ENCODE measurements at regions not wholly inside any gene's neighbourhood (a gene's known extent, or its start where the extent isn't known, plus 50 kb on each side); places are given as distances from the start of the nearest gene placed in this dataset.
"Not testable (repeated sequence)": the region's sequence is repeated elsewhere in the genome, so short reads cannot be mapped to it uniquely, and the experiment has no call there.

GRCh38 chr13:110981379-110981778 is 66.5 kb upstream of the ANKRD10 start:
- no peak for TF ChIP-seq CTCF (IDR thresholded peaks at IDR 0.05; ENCODE audit: low read depth, low read length)
- H3K4me3 ChIP-seq (replicated peaks in 1 of 2; ENCODE audit: low read depth in 2 of 2, low read length in 2 of 2) = no peak overlapping the region
- DNase-seq (ENCODE audit: low read depth in 2 of 2) = no peak

GRCh38 chr13:110980921-110981320 is 66.1 kb upstream of the ANKRD10 start:
- no peak for TF ChIP-seq CTCF (IDR thresholded peaks at IDR 0.05; ENCODE audit: low read depth, low read length)
- H3K4me3 ChIP-seq (replicated peaks in 1 of 2; ENCODE audit: low read depth in 2 of 2, low read length in 2 of 2) = no peak overlapping the region
- DNase-seq (ENCODE audit: low read depth in 2 of 2) = no peak

- not testable (repeated sequence) for H3K4me3 ChIP-seq (replicated peaks in 1 of 2; ENCODE audit: low read depth in 2 of 2, low read length in 2 of 2); DNase-seq (ENCODE audit: low read depth in 2 of 2)
Measured at GRCh38 chr13:110979149-110979548, 64.3 kb upstream of the ANKRD10 start.

GRCh38 chr13:110978390-110978789 is 63.5 kb upstream of the ANKRD10 start:
- no peak overlapping the region for H3K4me3 ChIP-seq (replicated peaks in 1 of 2; ENCODE audit: low read depth in 2 of 2, low read length in 2 of 2)
- peak in 1 of 2 donors; percentile 24 for DNase-seq (ENCODE audit: low read depth in 2 of 2)
- TF ChIP-seq CTCF (IDR thresholded peaks at IDR 0.05; ENCODE audit: low read depth, low read length) = no peak

GRCh38 chr13:110976785-110977184 is 61.9 kb upstream of the ANKRD10 start:
- TF ChIP-seq CTCF (IDR thresholded peaks at IDR 0.05; ENCODE audit: low read depth, low read length) = no peak
- DNase-seq (ENCODE audit: low read depth in 2 of 2) = no peak
- H3K4me3 ChIP-seq (replicated peaks in 1 of 2; ENCODE audit: low read depth in 2 of 2, low read length in 2 of 2) = no peak overlapping the region

- H3K4me3 ChIP-seq (replicated peaks in 1 of 2; ENCODE audit: low read depth in 2 of 2, low read length in 2 of 2) = no peak overlapping the region
- peak in 1 of 2 donors; percentile 36 for DNase-seq (ENCODE audit: low read depth in 2 of 2)
- no peak for TF ChIP-seq CTCF (IDR thresholded peaks at IDR 0.05; ENCODE audit: low read depth, low read length)
Measured at GRCh38 chr13:110973007-110973700, 58.3 kb upstream of the ANKRD10 start.

GRCh38 chr13:110971486-110971885 is 56.6 kb upstream of the ANKRD10 start:
- H3K4me3 ChIP-seq (replicated peaks in 1 of 2; ENCODE audit: low read depth in 2 of 2, low read length in 2 of 2) = no peak overlapping the region
- TF ChIP-seq CTCF (IDR thresholded peaks at IDR 0.05; ENCODE audit: low read depth, low read length) = no peak
- DNase-seq (ENCODE audit: low read depth in 2 of 2) = no peak

- H3K4me3 ChIP-seq (replicated peaks in 1 of 2; ENCODE audit: low read depth in 2 of 2, low read length in 2 of 2); DNase-seq (ENCODE audit: low read depth in 2 of 2): not testable (repeated sequence)
Measured at GRCh38 chr13:110967156-110967855, 52.4 kb upstream of the ANKRD10 start.
